A549 (cell line): ENCODE measurements at regions not wholly inside any gene's neighbourhood (a gene's known extent, or its start where the extent isn't known, plus 50 kb on each side); places are given as distances from the start of the nearest gene placed in this dataset.

Experiments used
- ATAC-seq, 2 experiments: fragments of 200-7000 bp in 1 of 2; fragments of >200 bp in 1 of 2; cut with Nextera tagmentation in 1 of 2; cut with Tn5 transposase in 1 of 2; 3 replicates each; pipeline versions ENCODE4 v1.8.0 to v1.9.1; 2018 to 2020; ENCODE audit warnings: mild to moderate bottlenecking in 1 of 2, moderate library complexity in 1 of 2
- CTCF ChIA-PET: fragments of 300-600 bp; sonication (Branson Sonifier 250); formaldehyde crosslinking; extraction: SDS; loops from one replicate; lab custom pipeline; 2021; ENCODE audit warnings: antibody characterized with exemption, inconsistent platforms; lab: Yijun Ruan, JAX
- POLR2A ChIA-PET: fragments of 350-600 bp; formaldehyde crosslinking; extraction: SDS; loops from one replicate; lab custom pipeline; 2021; ENCODE audit warnings: antibody characterized with exemption, inconsistent platforms; lab: Yijun Ruan, JAX
- DNase-seq, 2 experiments: peaks; one replicate each; pipeline versions ENCODE4 v3.0.0 to v3.0.0-alpha.2; 2011 to 2016; ENCODE audit warnings: low read depth in 1 of 2, low spot score in 1 of 2
- FAIRE-seq: peaks from 2 replicates; lab custom pipeline; 2011; peaks lifted over from hg19 to GRCh38; lab: Jason Lieb, UNC
- H3K27ac ChIP-seq, 2 experiments: fragments of >200 bp; sonication (Bioruptor Twin); formaldehyde crosslinking; 3 replicates each; pipeline ENCODE4 v1.5.1; 2016 to 2017
- H3K4me1 ChIP-seq: fragments of >200 bp; sonication (Bioruptor Twin); formaldehyde crosslinking; 3 replicates; pipeline ENCODE4 v1.6.1; 2016
- H3K4me2 ChIP-seq: fragments of >200 bp; sonication (Bioruptor Twin); formaldehyde crosslinking; 3 replicates; pipeline ENCODE4 v1.6.1; 2016
- H3K4me3 ChIP-seq: fragments of >200 bp; sonication (Bioruptor Twin); formaldehyde crosslinking; 3 replicates; pipeline ENCODE4 v1.5.1; 2016
- H3K9me3 ChIP-seq: fragments of >200 bp; sonication (Bioruptor Twin); formaldehyde crosslinking; 3 replicates; pipeline ENCODE4 v1.6.1; 2016
- EHF ChIP-seq: fragments of 250-450 bp; sonication (Bioruptor Pico); IDR thresholded peaks from 2 replicates; pipeline ENCODE4 v1.5.0; 2020; ENCODE audit warnings: mild to moderate bottlenecking
- EHMT2 ChIP-seq: fragments of 200-600 bp; sonication (generic); IDR thresholded peaks from 2 replicates; pipeline ENCODE4 v1.6.1; 2016; ENCODE audit warnings: antibody characterized with exemption, low read depth, mild to moderate bottlenecking, moderate library complexity
- ESRRA ChIP-seq: fragments of 150-350 bp; IDR thresholded peaks from 2 replicates; pipeline ENCODE4 v1.6.1; 2014; ENCODE audit warnings: mild to moderate bottlenecking, low read length, borderline replicate concordance
- FOSL2 ChIP-seq, 2 experiments: fragments of 450-650 bp in 1 of 2; fragments of >200 bp in 1 of 2; sonication (Bioruptor Twin) in 1 of 2; formaldehyde crosslinking; IDR thresholded peaks; 2 replicates each; pipeline versions ENCODE4 v1.5.0 to v1.6.1; 2016 to 2020; ENCODE audit warnings: mild to moderate bottlenecking in 1 of 2, moderate library complexity in 1 of 2
- FOXS1 ChIP-seq: fragments of 250-450 bp; sonication (Bioruptor Pico); IDR thresholded peaks from 2 replicates; pipeline ENCODE4 v1.5.0; 2020; ENCODE audit warnings: mild to moderate bottlenecking, moderate library complexity
- HOXB13 ChIP-seq: fragments of 250-450 bp; sonication (Bioruptor Pico); IDR thresholded peaks from 2 replicates; pipeline ENCODE4 v1.5.0; 2020; ENCODE audit warnings: low read depth, mild to moderate bottlenecking, moderate library complexity
- JUN ChIP-seq, 2 experiments: fragments of >200 bp; sonication (Bioruptor Twin); formaldehyde crosslinking; IDR thresholded peaks; 2 replicates in 1 of 2; 3 replicates in 1 of 2; pipeline ENCODE4 v1.6.1; 2016 to 2017
- JUNB ChIP-seq: fragments of >200 bp; sonication (Bioruptor Twin); formaldehyde crosslinking; IDR thresholded peaks from 2 replicates; pipeline ENCODE4 v1.6.1; 2016
- KDM1A ChIP-seq: fragments of 200-600 bp; sonication (generic); IDR thresholded peaks from 2 replicates; pipeline ENCODE4 v1.6.1; 2016; ENCODE audit warnings: low read depth, mild to moderate bottlenecking
- RAD21 ChIP-seq, 2 experiments: fragments of >200 bp in 1 of 2; sonication (Bioruptor Twin) in 1 of 2; formaldehyde crosslinking in 1 of 2; IDR thresholded peaks in 1 of 2; conservative IDR thresholded peaks in 1 of 2; 2 replicates in 1 of 2; 3 replicates in 1 of 2; pipeline ENCODE4 v1.6.1; 2012 to 2018; ENCODE audit warnings: inconsistent platforms in 1 of 2
- RFX5 ChIP-seq: fragments of 450-650 bp; IDR thresholded peaks from 2 replicates; pipeline ENCODE4 v1.7.1; 2014; ENCODE audit warnings: antibody characterized with exemption, mild to moderate bottlenecking, moderate library complexity
- RNF2 ChIP-seq: fragments of 200-600 bp; sonication (generic); IDR thresholded peaks from 2 replicates; pipeline ENCODE4 v1.6.1; 2016; ENCODE audit warnings: low read depth, mild to moderate bottlenecking, antibody characterized with exemption, moderate library complexity, borderline replicate concordance
- SREBF2 ChIP-seq: fragments of 450-650 bp; IDR thresholded peaks from 2 replicates; pipeline ENCODE4 v1.6.1; 2014; ENCODE audit warnings: mild to moderate bottlenecking, moderate library complexity
- ZC3H11A ChIP-seq: fragments of 450-650 bp; IDR thresholded peaks from 2 replicates; pipeline ENCODE4 v1.6.1; 2014; ENCODE audit warnings: antibody characterized with exemption, mild to moderate bottlenecking
- ZNF302 ChIP-seq: fragments of 250-450 bp; sonication (Bioruptor Pico); IDR thresholded peaks from 2 replicates; pipeline ENCODE4 v1.9.0; 2021; ENCODE audit warnings: inconsistent platforms, mild to moderate bottlenecking, moderate library complexity
- ZSCAN20 ChIP-seq: fragments of 250-450 bp; sonication (Bioruptor Pico); IDR thresholded peaks from 2 replicates; pipeline ENCODE4 v1.8.0; 2022; ENCODE audit warnings: mild to moderate bottlenecking, moderate library complexity
- WGBS: methylation state at CpG from one replicate; pipeline ENCODE4 v1.1.6; 2017; ENCODE audit errors: missing lambda C conversion rate; 5-methylcytosine and 5-hydroxymethylcytosine counted together
- TF ChIP-seq, protein P1 (sequence below): fragments of >200 bp; sonication (Bioruptor Twin); formaldehyde crosslinking; IDR thresholded peaks from 3 replicates; pipeline ENCODE4 v1.6.1; 2016
- TF ChIP-seq, protein P2 (sequence below): fragments of 200-600 bp; sonication (generic); IDR thresholded peaks from 2 replicates; pipeline ENCODE4 v1.6.1; 2016; ENCODE audit warnings: antibody characterized with exemption, mild to moderate bottlenecking, moderate library complexity
- TF ChIP-seq, protein P3 (sequence below): IDR thresholded peaks from 2 replicates; pipeline ENCODE4 v1.6.1; 2012; ENCODE audit warnings: low read depth, borderline replicate concordance

DNA sequence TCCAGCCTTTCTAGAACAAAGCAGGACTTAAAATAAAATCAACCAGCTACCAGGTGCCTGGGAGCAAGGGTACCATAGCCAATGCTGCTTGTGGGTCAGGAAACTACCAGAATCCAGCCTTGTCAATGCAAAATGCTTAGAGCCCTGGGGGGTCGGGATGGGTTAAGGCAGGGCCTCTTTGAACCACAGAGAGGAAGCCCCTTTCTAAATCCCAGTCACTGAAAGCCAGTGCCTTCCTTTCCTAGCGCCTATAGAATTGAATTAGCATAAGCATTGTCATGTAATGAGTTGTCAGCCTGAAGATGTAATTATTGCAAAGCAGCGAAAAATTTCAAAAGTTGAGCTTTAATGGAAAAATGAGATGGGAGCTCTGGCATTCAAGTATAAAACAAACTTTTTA is 176.6 kb upstream of the DAB1 start (continued):
- TF ChIP-seq, protein P1, sequence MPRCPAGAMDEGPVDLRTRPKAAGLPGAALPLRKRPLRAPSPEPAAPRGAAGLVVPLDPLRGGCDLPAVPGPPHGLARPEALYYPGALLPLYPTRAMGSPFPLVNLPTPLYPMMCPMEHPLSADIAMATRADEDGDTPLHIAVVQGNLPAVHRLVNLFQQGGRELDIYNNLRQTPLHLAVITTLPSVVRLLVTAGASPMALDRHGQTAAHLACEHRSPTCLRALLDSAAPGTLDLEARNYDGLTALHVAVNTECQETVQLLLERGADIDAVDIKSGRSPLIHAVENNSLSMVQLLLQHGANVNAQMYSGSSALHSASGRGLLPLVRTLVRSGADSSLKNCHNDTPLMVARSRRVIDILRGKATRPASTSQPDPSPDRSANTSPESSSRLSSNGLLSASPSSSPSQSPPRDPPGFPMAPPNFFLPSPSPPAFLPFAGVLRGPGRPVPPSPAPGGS: no peak
- TF ChIP-seq, protein P2, sequence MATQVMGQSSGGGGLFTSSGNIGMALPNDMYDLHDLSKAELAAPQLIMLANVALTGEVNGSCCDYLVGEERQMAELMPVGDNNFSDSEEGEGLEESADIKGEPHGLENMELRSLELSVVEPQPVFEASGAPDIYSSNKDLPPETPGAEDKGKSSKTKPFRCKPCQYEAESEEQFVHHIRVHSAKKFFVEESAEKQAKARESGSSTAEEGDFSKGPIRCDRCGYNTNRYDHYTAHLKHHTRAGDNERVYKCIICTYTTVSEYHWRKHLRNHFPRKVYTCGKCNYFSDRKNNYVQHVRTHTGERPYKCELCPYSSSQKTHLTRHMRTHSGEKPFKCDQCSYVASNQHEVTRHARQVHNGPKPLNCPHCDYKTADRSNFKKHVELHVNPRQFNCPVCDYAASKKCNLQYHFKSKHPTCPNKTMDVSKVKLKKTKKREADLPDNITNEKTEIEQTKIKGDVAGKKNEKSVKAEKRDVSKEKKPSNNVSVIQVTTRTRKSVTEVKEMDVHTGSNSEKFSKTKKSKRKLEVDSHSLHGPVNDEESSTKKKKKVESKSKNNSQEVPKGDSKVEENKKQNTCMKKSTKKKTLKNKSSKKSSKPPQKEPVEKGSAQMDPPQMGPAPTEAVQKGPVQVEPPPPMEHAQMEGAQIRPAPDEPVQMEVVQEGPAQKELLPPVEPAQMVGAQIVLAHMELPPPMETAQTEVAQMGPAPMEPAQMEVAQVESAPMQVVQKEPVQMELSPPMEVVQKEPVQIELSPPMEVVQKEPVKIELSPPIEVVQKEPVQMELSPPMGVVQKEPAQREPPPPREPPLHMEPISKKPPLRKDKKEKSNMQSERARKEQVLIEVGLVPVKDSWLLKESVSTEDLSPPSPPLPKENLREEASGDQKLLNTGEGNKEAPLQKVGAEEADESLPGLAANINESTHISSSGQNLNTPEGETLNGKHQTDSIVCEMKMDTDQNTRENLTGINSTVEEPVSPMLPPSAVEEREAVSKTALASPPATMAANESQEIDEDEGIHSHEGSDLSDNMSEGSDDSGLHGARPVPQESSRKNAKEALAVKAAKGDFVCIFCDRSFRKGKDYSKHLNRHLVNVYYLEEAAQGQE: no peak

DNA sequence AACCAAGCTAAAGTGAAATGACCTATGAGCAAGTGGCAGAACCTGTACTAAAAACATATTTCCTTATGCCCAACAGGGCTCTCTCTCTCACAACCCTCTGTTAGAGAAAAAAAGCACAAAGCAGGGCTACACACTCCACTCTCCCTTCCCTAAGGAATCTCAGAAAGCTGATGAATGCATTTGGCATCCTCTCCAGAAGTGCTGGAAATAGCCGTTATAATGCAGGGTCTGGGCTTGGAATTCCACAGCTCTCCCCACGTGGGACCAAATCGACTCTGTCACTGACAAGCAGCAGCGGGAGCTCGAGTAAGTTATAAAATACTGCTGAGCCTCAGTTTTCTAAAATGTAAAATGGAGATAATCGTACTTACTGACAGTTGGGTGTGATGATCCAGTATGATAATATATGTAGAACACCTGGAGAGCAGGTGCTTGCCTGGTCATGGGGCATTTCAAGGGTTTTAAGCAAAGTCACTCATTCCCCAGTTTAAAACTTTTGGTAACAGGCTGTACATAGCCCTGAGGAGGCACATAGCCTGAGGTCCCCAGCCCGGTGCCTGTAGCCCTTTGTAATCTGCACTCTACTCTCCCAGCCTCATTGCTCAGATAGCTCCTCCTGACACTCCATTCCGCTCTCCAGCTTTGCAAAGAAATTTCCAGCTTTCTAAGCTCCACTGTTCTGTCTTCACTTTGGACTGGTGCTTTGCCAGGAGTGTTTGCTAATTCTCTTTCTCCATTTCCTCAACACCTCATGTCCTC is 175.6 kb upstream of the DAB1 start:
- ATAC-seq (no peak), DNase-seq (no peak), FAIRE-seq (no peak)
- ChIA-PET CTCF (no interaction called here), POLR2A (no interaction called here)
- Histone ChIP-seq H3K4me3 (no peak overlapping the region), H3K4me2 (no peak overlapping the region), H3K9me3 (no peaks in the 10 kb centered on the region), H3K27ac (no peak overlapping the region), H3K4me1 (no peaks in the 10 kb centered on the region)
- 13% methylated on average over 8 of the region's 8 CpGs for WGBS
- TF ChIP-seq SREBF2: no peak
- no peak for TF ChIP-seq JUN (IDR thresholded peaks at IDR 0.05)
- TF ChIP-seq EHF (CRISPR knock-in tag): no peak
- no peak for TF ChIP-seq JUNB
- TF ChIP-seq FOSL2 (IDR thresholded peaks at IDR 0.05): no peak
- no peak for TF ChIP-seq FOSL2 (CRISPR knock-in tag; IDR thresholded peaks at IDR 0.05)
- no peak for TF ChIP-seq ZC3H11A
- no peak for TF ChIP-seq EHMT2

DNA sequence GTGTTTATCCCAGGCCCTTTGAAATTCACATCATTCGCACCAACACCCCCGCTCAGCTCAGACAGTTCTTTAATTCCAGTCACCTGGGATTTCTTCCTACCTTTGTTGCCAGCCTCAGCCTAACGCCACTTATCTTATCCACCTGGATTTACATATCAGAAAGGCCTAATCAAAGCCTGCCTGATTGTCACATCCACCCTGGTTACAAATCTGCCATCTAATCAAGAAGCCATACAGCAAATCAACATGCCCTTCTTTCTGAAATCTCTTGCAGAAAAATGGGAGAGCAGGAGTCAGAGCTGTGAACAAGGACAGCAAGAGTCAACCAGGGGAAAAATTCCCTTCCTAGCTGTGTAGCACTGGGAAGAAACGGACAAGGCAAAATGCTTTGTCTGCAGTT is 173.2 kb upstream of the DAB1 start:
- FAIRE-seq (no peak), ATAC-seq (no peak), DNase-seq (no peak)
- Histone ChIP-seq H3K4me3 (no peak overlapping the region), H3K4me1 (no peaks in the 10 kb centered on the region), H3K4me2 (no peak overlapping the region), H3K9me3 (no peaks in the 10 kb centered on the region), H3K27ac (no peak overlapping the region)
- ChIA-PET POLR2A (no interaction called here), CTCF (no interaction called here)
- 34% methylated on average over 4 of the region's 4 CpGs for WGBS
- TF ChIP-seq ZSCAN20 (CRISPR knock-in tag) (no peak), FOXS1 (CRISPR knock-in tag) (no peak), RAD21 (conservative IDR thresholded peaks at IDR 0.05 in 1 of 2, IDR thresholded peaks at IDR 0.05 in 1 of 2) (no peak), ZNF302 (CRISPR knock-in tag) (no peak), RNF2 (no peak), KDM1A (no peak), RFX5 (no peak), HOXB13 (no peak), ESRRA (no peak)
- TF ChIP-seq, protein P3, sequence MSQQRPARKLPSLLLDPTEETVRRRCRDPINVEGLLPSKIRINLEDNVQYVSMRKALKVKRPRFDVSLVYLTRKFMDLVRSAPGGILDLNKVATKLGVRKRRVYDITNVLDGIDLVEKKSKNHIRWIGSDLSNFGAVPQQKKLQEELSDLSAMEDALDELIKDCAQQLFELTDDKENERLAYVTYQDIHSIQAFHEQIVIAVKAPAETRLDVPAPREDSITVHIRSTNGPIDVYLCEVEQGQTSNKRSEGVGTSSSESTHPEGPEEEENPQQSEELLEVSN: no peak
